Esophagus squamous epithelium (tissue), 4 donors: ENCODE measurements at regions not wholly inside any gene's neighbourhood (a gene's known extent, or its start where the extent isn't known, plus 50 kb on each side); places are given as distances from the start of the nearest gene placed in this dataset.

ENCODE experiments used
- POLR2A ChIP-seq, 4 donors: fragments of 450-650 bp; IDR thresholded peaks; one replicate each; pipeline ENCODE4 v1.6.1; 2017; ENCODE audit warnings: antibody characterized with exemption in 4 of 4, mild to moderate bottlenecking in 4 of 4, moderate library complexity in 3 of 4
- TF ChIP-seq, protein P1 (sequence below), 6 experiments: fragments of 450-650 bp in 4 of 6; fragments of 200-600 bp in 2 of 6; sonication (generic) in 2 of 6; IDR thresholded peaks; one replicate each; pipeline ENCODE4 v1.5.1; 2016 to 2019; ENCODE audit warnings: antibody characterized with exemption in 6 of 6, mild to moderate bottlenecking in 4 of 6, moderate library complexity in 4 of 6

DNA sequence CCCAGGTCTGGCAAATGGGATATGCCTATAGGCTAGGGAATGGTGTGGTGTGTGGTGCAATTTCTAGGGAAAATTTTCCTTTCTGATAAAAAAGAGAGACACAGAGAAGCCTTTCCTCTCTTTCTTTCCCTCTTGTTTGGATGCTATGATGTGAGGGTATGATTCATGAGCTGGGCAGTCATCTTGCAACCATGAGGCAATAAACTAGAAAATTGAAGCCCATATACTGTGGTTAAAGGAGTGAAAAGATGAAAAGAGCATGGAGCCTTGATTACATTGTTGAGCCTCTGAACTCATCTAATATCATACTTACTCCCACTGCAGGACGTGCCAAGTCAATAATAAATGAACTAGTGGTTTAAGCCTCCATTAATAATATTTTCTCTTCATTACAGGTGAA lies 215.6 kb downstream of the HAUS1 start:
- TF ChIP-seq, protein P1, sequence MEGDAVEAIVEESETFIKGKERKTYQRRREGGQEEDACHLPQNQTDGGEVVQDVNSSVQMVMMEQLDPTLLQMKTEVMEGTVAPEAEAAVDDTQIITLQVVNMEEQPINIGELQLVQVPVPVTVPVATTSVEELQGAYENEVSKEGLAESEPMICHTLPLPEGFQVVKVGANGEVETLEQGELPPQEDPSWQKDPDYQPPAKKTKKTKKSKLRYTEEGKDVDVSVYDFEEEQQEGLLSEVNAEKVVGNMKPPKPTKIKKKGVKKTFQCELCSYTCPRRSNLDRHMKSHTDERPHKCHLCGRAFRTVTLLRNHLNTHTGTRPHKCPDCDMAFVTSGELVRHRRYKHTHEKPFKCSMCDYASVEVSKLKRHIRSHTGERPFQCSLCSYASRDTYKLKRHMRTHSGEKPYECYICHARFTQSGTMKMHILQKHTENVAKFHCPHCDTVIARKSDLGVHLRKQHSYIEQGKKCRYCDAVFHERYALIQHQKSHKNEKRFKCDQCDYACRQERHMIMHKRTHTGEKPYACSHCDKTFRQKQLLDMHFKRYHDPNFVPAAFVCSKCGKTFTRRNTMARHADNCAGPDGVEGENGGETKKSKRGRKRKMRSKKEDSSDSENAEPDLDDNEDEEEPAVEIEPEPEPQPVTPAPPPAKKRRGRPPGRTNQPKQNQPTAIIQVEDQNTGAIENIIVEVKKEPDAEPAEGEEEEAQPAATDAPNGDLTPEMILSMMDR (IDR thresholded peaks at IDR 0.05): no peak
- TF ChIP-seq POLR2A (IDR thresholded peaks at IDR 0.05): no peak
